HG03103 (cell line): ENCODE measurements at regions not wholly inside any gene's neighbourhood (a gene's known extent, or its start where the extent isn't known, plus 50 kb on each side); places are given as distances from the start of the nearest gene placed in this dataset.

Experiments
- ATAC-seq: cut with Tn5 transposase; IDR thresholded peaks from one replicate; pipeline ENCODE4 v1.9.1; 2021; ENCODE audit warnings: low read depth; ENCODE audit not compliant: unreplicated experiment

DNA sequence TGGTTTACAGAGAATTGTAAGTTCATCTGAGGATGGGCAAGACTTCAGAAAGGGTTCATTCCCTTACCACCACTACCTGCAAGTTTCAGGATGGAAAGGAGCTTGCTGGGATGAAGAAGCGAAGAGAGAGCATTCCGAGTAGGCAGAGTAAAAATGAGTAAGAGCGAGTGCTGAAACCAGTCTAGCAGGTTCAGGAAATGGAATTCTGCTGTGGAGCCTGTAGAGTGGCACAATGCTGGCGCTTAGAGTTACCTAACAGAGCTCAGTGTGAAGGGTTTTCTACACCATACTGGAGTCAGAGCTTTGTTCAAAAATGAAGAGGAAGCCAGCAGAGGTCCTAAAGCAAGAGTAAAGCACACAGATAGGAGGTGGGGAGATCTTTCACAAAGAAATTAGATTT is 179.2 kb upstream of the ZC3H12C start:
- no peak for ATAC-seq

DNA sequence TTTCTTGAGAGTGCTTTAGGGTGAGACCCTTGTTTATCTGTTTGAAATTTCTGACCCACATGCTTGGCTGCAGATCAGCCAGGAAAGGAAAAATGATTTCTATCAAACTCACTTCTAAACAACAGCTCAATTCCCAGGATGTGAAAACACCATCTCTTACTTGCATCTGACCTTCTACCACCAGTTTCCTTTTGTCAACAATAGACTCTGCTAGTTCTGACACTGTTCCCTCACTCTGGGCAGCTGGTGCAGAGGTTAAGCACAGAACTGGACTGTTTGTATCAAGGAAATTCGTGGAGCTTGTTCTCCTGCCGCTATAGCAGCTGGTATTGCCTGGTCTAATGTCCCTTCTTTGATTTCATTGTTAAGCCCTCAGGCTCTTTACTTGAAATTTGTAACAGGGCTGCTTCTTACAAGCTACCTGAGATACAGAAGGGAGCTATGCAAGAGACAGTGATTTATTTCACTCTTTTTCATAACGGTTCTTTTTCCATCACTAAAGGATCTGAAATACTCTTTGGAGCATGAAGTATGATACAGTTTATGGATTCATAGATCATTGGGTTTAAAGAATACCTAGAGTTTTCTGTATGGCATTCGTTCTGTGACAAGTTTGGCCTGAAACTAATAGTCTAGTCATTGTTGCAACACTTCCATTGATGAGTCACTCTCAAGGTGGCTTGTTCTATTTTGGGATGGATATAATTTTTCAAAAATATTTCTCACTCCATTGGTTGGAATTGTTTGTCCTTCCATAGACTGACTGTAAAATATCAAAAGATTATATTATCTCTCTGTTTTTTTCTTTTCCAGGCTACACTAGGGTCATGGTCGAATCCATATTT is 178.2 kb upstream of the ZC3H12C start:
- ATAC-seq = no peak

DNA sequence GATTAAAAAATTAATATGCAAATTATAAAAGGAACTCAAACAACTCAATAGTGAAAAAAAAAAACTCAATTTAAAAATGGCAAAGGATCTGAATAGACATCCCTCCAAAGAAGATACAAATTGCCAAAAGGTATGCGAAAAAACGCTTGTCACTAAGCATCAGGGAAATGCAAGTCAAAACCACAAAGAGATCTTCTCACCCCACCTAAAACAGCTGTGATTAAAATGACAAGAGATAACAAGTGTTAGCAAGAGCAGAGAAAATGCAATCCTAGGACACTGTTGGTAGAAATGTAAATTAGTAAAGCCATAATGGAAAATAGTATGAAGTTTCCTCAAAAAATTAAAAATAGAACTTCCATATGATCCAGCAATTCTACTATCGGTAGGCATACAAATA is 166.3 kb upstream of the ZC3H12C start:
- ATAC-seq = no peak

DNA sequence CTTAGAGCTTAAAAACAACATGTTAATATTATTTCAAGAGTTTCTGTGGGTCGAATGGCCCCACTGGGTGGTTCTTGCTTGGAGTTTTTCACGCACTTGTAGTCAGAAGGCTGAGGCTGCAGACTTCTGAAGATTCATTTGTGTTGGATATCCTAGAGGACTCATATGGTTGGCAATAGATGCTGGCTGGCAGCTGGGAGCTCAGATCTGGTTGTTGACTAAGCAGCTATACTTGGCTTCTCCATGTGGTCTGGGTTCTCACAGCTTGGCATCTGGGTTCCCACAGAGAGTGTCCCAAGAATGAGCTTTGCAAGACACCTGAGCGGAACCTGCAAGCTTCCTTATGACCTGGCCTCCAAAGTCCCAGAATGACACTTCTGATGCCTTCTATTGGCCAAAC is 163.9 kb upstream of the ZC3H12C start:
- no peak for ATAC-seq

DNA sequence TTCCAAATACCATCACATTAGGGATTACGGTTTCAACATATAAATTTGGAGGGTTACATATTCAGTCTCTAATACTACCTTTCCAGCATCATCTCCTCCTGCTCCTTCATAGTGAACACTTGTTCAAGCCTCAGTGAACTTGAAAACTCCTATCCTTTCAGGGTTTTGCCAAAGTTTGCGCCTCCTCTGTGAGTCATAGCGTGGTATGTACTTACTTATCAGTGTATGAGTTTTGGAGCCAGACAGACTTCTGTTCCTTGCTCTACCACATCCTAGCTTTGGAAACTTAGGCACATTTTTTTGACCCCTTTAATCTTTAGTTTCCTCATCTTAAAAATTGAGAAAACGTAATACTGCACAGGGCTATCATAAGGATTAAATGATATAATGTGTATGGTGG is 160.1 kb upstream of the ZC3H12C start:
- ATAC-seq = no peak

DNA sequence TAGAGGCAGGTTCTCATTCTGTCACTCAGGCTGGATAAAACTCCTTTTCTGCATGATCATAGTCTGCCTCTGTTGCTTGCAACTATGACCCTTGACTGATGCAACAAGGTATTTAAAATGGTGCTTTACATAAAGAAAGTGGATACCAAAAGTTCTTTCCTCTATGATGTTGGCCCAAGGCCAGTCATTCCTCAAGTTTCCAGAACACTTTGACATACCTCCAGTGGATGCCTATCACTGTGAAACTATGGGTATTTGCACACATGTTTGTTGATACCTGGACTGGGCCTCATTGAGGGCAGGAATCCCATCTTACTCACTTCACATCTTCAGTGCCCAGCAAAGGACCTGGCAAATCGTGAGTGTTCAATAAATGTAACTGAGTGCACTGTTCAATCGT is 159.0 kb upstream of the ZC3H12C start:
- no peak for ATAC-seq

DNA sequence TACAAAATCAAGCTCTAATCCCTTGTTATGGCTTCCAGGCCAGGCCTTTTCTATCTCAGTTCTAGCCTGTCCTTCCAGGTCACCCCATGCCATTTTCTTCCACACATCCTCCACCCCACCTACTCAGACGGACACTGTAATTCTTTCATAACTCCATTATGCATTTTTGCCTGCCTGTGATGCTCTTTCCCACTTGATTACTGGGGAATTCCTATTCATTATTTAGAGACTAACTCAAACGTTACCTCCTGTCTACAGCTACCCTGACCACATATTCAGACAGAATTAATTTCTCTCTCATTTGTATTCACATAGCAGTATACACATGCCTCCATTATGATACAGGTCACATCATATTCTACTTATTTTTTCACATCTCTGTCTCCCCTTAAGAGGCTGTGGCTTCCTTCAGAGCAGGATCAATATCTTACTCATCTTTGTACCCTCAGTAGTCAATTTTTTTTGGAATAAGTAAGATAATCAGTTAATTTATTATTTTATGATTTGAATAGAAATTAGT is 156.5 kb upstream of the ZC3H12C start:
- no peak for ATAC-seq

DNA sequence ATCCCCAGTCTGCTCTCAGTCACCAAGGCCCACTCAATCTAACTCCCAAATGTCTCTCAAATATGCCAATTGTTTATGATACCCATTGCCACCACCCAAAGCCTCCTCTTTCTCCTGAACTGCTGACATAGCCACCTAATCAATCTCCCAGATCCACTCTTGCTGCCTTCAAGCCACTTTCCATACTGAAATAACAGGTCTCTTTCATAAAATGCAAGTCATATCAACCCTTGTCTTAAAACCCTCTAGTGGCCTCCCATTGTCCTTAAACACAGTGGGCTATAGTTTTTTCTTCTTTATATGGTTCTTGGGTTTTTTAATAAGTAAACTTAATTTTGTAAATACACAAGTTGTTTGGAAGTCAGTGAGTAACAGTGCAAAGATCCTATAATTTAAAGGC is 155.2 kb upstream of the ZC3H12C start:
- ATAC-seq = no peak

DNA sequence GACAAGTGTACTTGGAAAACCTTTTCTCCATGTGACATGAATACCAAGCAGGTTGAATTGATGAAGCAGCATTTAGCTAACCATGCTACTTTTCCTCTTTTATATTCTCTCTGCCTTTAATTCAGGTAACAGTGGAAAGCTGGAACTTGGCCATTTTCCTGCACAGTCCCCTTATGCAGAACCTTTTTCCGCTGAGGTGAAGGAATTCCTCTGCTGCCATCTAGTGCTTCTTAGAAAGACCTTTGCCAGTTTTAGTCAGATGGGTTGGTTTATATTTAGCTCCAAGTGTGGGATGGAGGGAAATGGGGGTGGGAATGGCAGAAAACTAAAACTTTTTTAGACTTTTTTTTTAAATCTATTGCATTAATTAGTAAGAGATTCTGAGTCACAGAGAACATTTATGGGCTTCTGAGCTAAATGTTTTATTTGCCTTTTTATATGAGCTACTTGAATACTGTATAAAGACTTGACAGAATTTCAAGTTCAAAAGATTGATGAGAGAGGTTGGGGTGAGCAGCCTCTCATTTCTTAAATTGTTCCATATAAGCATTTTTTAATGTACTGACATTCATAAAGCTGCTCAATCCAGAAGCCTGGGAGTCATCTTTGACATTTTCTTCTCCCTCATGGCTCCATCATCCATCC is 153.9 kb upstream of the ZC3H12C start:
- no peak for ATAC-seq

DNA sequence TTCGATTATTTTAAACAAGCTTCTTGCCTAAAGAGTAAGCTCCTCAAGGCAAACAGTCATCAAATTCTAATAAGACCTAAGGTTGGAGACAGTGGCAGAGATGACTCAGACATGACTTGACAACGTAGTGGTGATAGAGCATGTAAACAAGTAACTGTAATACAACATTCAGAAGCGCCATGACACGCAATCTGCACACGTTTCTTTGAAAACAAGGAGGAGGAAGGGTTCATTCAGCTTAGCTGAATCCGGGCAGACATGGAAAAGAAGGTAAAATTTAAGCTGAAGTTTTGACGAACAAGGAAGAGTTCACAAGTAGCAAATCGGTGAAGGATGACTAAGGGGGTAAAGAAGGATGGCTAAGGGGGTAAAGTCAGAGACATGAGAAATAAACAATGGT is 152.4 kb upstream of the ZC3H12C start:
- no peak for ATAC-seq

DNA sequence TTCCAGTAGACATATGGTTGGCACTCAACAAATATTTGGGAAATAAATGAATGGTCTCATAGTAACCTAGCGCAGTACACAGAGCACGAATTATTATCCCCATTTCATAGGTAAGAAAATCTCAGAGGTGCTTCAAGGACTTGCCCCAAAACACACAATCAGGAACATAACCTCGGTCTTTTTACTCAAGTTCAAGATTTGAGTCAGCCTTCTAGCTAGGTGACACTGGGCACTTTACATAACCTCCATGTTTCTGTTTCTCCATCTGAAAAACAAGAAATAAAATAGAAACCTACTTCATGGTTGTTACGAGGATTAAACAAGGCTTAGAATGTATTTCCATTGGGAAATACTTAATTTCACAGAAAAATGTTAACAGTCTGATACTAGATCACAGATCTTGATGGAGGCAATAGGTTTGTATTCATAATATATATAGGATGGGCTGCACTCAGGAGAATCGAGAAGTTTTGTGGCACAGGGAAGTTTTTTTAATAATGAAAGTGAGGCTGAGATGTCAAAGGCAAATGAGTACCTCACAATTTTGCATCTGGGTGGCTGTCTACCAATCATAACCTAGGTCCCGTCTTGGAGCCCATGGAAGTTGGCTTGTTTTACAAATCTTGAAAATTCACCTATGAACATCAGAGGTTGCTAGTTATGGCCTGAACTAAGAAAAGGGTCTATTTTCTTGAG is 147.4 kb upstream of the ZC3H12C start:
- peak; percentile 55 for ATAC-seq

DNA sequence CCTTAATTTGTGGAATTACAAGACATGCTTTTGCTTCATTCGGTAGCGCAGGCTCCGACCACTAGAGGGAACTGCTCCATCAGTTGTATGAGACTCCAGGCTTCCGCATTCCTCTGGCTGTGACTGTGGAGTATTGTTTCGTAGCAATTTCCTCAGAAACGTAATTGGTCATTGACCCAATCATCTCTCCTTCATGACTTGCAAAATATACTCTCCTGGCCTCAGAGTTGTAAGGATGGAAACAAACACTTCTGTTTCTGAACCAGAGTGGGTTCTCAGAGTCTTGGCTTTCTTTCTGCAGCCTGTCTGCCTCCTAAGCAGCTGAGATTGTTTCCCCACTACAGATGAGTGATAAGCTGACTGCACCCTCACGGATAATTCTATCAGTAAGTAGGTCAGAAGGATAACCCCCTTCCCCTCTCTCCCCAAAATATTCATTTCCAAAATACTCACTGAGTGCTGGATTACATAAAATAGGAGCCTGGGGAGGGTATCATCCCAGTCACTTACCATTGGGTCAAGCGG is 146.8 kb upstream of the ZC3H12C start:
- peak; percentile 80 for ATAC-seq

DNA sequence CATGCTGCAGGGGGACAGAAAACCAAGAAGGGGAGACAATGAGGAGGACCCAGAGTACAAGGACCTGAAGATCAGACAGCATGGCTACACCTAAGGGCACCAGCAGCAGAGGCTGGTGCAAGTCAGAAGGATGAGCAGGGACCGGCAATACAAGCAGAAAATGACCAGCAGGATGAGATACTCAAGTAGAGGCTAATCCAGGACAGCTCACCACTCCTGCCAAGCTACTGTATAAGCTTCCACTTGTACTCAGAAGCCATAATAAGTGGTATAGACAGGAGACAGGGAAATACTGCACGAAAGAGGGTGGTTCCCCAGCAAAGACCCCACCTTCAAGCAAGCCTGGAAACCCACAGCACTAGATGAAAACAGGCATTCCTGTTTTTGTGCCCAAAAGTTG is 138.7 kb upstream of the ZC3H12C start:
- no peak for ATAC-seq

DNA sequence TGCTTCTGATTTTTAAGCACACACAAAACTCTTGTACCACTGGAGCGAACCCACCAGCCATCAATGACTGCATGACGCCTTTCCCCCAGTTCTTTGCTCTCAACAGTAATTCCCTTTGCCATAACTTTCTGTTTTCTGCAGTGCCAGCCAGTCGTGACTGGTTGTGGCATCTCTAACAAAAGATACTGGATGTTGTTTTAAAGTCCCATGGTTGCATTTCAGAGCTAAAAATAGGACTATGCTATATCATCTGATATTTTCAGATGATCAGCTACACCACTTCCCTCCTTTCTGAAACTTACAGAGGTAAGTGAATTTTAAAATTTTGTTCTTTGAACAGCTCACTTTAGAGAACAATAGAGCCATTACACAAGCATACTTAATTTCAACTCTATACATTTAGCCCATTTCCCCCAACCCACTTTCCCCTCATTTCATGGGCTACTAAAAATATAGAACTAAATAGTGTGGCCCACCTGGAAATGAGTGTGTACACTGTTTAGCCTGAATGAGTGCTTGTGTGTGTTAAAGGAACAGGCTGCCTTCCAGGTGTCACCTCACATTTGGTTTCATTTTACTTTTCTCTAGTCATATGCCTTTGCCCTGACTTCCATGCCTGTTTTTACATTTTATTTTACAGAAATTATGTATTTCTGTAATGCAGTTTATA is 136.9 kb upstream of the ZC3H12C start:
- ATAC-seq = peak; percentile 84

DNA sequence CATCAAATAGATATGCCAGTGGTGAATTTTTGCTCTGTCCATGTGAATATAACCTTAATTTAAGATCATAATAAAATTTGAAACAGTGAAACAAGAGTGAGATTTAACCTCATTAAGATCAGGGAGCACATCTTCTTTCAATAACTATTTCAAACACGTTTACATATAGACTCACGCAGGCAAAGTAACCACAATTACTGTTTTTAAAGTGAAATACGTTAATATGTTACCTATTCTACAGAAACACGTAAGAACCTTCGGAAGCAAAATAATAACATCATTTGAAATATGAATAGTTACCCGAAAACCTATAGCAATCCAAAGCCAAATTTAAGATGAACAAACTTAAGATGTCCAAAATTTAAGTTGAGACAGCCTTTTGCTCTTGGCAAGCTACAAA is 136.2 kb upstream of the ZC3H12C start:
- no peak for ATAC-seq

DNA sequence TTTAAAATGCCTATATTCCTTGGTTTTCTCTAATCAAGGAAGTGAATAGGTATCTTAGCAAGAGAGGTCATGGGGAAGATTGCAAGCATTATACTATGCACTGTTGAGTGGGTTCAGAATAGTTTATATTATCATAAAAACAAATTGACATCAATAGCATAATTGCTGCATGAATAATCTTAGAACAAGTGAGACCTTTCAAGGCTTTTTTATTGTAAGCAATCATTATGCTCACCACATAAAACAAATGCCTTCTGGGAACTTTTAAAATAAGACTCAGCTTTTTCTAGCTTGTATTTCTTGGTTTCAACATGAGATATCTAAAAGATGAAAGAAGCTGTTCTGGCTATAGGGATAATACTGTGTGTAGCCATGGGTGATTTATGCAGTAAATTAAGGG is 135.6 kb upstream of the ZC3H12C start:
- ATAC-seq = no peak

DNA sequence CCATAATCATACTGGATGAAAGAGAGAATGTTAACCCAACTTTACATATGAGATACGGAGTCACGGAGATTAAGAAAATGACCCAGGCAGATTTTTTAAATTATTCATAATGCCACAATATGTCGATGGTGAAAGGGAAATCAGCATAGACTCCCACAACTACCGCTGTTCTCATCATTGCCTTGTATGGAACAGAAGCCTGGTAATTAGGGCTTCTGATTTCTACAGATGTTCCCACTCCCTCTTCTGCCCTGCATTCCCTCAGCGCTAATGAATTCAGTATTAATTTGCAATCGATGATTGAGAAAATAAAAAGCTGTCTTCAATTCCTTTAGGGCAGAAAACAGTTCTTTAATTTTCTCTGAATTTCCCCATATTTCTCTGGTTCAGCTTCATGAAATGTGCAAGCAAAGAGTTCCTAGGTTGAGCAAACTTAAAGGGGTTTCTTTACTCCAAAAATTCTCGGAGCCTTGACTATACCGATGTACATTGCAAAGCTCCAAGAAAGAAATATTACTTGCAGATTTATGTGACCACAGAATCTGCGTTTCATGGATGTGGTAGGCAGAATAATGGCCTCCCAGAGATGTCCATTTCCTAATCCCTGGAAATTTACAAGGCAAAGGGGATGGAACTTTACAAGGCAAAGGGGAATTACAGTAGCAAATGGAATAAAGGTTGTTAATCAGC is 134.9 kb upstream of the ZC3H12C start:
- ATAC-seq = no peak

DNA sequence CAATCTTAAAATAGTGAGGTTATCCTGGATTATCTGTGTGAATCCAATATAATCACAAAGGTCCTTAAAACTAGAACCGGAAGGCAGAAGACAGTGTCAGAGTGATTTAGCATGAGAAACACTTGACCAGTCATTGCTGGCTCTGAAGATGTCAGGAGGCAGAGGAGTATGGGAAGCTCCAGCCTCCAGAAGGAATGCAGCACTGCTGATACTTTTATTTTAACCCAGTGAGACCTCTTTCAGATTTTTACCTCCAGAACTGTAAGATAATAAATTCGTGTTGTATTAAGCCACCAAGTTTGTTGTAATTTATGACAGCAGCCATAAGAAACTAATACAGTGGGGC is 134.4 kb upstream of the ZC3H12C start:
- no peak for ATAC-seq

DNA sequence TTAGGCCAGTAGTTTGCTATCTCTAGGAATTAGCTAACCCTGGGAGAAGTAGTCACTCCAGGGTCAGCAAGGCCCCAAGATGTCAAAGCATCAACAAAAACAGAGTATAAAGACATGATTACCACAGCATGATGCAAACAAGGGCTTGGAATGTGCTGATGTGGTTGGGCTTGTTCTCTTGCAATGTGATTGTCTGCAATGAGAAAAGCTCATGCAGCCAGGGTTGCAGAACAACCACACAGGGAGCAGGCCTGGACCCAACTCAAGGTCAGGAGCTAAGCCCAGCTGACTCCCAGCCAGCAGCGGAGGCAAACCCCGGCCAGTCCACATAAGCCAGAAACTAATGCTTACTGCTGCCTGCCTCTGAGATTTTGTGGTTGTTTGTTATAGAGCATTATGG is 132.4 kb upstream of the ZC3H12C start:
- no peak for ATAC-seq

DNA sequence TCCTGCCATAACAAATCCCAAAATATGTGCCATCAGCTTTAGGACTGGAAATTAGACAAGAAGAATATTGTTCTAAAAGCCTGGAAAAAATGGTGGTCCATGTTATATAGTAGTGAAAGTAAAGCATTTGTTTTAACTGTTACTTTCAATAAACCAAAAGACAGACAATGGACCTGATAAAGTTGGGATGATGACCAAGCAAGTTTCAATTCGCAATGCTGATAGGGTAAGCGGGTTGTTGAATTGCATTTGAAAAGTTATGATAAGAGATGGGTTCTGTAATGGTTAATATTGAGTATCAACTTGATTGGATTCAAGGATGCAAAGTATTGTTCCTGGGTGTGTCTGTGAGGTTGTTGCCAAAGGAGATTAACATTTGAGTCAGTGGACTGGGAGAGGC is 131.9 kb upstream of the ZC3H12C start:
- ATAC-seq = no peak
